ENCODE measurements at regions not wholly inside any gene's neighbourhood (a gene's known extent, or its start where the extent isn't known, plus 50 kb on each side); places are given as distances from the start of the nearest gene placed in this dataset.
A peak's percentile ranks its signal among the peaks of the same experiment; 100 is the strongest.
"Not testable (repeated sequence)": the region's sequence is repeated elsewhere in the genome, so short reads cannot be mapped to it uniquely, and the experiment has no call there.

- no peak for DNase-seq
These were observed 146.4 kb downstream of the ACTR3B start for GRCh38 chr7:152905949-152906348.

DNA sequence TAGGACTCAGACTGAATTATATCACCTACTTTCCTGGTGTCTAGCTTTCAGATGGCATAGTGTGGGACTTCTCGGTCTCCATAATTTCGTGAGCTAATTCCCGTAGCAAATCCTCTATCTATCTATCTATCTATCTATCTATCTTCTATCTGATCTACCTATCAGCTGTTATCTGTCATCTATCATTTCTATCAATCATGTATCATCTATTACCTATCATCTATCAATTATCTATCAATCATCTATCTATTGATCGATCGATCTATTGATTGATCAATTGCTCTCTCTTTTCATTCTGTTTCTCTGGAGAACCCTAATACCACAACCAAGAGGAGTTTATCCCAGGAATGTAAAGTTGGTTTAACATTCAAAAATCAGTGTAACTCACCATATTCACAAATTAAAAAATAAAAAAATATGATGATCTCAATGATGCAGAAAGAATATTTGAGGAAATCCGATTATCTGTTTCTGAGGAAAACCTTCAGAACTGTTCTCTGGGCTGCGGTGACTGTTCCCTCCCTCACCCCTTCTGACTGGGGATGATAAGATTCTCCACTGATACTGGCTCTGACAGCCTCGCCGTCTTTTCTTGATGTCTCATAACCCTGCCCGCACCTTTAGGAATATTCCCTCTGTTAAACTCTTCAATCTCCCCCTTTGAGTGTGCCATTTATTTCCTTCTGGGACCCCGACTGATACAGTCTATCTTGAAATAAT lies 147.7 kb downstream of the ACTR3B start:
- DNase-seq, result no peak

DNA sequence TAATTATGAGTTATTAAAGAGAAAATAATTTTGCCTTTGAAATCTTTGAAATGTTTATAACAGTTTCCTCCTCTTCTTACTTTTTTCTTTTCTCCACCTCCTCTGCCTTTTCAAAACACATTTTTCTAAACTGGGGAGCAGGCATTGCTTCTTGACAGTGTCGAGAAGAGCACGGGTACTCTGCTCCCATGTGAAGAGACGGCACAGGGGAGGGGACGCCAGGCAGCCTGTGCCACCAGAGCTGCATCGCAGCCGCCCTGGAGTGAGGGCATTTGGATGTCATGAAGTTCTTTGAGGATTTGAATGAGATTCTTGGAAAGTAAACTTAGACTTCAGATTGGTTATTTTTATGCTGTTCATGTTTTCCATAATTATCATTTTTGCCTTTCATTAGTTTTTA lies 149.7 kb downstream of the ACTR3B start:
- DNase-seq, result no peak

DNA sequence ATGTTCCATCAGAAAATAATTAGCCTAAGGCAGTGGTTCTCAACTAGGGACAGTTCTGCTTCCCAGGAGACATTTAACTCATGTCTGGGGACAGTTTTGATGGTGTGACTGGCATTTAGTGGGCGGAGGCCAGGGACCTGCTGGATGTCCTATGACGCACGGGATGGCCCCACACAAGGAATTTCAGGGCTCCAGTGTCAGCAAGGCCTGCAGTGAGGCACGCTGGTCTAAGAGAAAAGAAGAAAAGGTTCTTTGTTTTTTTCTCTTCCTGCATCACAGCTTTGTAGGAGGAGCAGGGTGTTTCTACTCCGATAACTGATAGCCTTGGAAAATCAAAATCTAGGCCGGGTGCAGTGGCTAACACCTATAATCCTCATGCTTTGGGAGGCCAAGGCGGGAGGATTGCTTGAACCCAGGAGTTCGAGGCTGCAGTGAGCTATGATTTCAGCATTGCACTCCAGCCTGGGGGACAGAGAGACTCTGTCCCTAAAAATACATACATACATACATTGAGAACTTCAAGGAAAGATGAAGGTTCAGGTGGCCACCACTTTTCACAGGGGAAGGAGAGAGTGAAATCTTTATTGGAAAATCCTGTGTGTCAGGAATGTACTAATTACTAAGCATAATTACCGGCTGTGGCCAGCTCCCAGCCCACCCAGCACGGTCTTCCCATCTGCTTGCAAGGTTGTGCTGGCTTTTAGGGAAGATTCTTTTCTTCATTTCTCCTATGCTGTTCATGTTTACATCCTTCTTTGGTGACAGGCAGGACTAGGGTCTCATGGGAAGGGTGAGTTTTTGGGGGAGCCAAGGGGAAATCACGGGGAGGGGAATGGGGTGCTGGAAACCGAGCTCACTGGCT lies 150.4 kb downstream of the ACTR3B start:
- DNase-seq, result no peak

- no peak for DNase-seq
These were observed 151.1 kb downstream of the ACTR3B start for GRCh38 chr7:152910545-152911225.

DNA sequence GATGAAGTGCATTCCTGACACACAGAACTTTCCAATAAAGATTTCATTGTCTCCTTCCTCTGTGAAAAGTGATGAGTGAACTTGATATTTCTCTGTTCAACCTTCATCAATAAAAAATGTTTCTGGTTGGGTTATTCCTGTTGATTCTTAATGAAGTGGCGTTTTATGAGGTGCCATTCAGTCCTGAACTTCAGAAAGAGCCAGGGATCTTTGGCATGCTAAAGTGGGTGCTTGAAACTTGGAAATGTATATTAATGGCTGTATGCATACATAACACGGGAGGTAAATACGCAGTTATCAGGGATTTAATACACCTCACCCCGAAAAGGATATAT lies 151.6 kb downstream of the ACTR3B start:
- DNase-seq, result no peak

DNA sequence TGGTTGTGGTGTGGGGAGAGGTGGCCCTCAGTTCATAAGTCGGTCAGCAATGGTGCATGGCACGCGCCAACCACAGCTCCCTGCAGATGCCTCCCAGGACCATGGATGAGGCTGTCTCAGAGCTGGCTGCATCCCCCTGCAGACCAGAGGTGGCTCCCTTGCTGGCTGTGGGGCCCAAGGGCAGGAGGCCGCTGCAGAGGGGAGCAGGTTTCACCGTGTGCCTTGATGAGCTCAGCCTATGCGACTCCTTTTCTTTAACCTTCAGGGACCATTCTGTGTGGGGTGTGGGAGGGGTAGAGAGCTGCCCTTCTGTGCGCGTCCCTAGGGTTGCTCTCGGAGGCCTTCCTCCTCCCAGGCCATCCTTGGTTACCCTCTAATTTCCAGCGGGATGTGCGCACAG lies 152.4 kb downstream of the ACTR3B start:
- no peak for DNase-seq

- no peak for DNase-seq
These were observed 153.0 kb downstream of the ACTR3B start for GRCh38 chr7:152912511-152912910.

DNA sequence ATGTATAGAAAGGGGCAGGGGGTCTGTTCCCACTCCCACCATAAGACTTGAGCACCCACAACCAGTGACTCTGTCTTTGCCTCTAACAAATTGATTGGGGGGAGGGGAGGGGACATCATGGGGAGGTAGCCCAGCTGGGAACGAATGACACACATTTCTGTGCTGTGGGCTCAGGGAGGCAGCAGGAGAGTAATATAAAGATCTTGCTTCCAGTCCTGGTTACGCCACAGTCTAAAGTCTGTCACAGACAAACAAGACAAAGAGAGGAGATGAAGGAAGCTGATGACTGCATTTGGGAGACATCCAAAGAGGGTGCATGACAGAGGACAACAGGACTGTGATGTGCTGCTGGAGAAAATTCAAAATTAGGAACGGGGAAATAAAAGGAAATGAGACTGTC lies 153.9 kb downstream of the ACTR3B start:
- DNase-seq, result no peak

GRCh38 chr7:152914014-152914844 lies 154.7 kb downstream of the ACTR3B start:
- no peak for DNase-seq

- not testable (repeated sequence) for DNase-seq
These were observed 155.2 kb downstream of the ACTR3B start for GRCh38 chr7:152914845-152915102.

DNA sequence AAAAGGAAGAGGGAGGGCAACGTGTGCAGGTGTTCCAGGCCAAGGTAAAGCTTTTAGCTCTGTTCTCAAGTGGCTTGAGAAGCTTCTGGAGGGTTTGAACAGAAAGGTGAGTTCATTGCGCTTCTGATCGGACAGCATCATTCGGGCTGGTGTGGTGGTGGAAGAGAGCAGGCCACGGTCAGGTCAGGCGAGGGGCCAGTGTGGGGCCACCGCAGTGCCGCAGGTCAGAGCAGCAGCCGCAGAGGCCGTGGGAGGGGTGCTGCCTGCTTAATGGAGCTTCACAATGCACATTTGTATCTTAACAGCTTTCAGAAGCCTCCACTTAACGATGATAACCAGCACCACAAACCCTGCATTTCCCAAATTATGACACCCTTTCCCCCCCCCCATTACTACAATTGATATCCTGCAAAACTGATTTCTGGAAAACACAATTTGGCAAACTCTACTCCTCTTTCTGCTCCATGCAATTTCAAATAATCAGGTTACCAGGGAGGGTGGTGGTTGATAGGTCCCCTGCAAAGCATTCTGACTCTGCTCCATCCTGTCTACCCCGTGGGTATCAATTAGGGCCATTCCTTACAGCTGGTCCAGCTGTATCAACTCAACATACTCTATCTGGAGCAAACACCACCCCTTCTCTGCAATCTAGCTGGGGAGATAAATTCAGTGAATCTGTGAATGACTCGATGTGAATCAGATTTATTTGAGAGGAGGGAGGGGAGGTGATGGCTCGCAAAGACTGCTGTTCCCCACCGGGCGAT lies 162.9 kb downstream of the ACTR3B start:
- no peak for DNase-seq

DNA sequence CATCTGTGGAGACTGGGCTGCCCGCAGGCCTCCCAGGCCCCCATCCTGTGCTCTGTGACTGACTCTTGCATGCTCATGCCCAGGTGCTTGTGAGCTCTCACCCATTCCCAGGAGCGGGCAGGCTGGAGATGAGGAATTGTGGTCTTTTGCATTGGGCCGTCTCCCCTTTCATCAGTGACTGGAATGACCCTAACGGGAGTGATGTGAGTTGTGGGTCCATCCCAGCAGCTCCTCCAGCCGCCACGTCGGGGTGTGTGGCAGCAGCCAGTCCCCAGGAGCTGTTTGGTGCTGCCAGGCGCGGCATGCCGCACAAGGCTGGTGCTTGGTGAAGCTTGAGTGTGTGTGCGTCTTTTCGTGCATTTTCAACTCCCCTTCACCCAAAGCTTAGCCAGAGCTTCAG lies 164.2 kb downstream of the ACTR3B start:
- DNase-seq, result no peak

- DNase-seq, result no peak
These were observed 164.7 kb downstream of the ACTR3B start for GRCh38 chr7:152924238-152924637.

GRCh38 chr7:152924826-152925411 lies 165.4 kb downstream of the ACTR3B start:
- DNase-seq, result no peak

DNA sequence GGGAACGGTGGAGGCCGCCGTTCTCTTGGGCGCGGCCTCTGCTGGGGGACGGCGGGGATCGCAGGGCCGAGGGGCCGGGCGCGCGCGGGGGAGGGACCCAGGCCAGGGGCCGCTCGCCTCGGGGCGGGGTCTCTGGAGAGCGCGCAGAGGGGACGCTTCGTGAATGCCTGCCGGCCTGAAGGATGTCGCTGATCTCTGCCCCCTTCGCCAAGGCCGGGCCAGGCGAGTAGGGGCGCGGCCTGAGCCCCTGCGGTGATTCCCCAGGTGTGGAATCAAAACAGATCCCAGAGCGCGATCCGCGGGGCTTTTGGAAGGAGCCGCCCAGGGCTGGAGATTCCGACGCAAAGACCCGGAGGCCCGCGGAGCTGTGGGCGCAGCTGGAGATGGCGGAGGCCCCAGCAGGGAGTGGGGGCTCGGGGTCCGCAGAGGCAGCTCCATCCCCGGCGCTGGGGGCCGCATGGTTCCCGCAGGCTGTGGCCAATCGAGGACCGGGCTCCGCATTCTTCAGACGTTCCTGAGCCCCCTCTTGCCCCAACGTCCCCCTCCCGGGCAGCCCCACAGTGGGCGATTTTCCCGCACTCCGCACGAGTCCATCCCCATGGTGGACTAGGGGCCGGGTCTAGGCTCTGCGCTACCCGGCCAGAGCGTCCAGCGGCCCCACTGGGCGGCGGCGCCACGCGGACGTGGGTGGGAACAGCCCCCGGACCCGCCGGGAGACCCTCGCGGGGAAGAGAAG lies 166.0 kb downstream of the ACTR3B start:
- DNase-seq, result peak; percentile 48

DNA sequence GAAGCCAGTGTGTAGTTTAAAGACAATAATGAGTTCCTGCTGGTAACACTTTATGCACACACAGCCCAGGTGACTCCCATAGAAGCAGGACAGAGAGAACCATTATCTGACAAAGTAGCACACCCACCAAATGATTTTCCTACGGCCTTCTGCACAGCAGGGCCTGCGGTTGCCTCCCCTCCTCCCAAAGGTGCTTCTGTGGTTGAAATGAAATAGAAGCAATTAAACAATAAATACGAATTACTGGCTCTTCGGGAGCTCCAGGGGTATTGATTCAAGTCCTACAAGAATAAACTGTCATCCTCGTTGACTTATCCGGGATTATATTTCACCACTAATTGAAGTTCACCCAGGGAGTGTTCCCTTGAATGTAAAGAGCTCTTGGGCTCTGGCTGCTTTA lies 172.1 kb downstream of the ACTR3B start:
- DNase-seq, result no peak

DNA sequence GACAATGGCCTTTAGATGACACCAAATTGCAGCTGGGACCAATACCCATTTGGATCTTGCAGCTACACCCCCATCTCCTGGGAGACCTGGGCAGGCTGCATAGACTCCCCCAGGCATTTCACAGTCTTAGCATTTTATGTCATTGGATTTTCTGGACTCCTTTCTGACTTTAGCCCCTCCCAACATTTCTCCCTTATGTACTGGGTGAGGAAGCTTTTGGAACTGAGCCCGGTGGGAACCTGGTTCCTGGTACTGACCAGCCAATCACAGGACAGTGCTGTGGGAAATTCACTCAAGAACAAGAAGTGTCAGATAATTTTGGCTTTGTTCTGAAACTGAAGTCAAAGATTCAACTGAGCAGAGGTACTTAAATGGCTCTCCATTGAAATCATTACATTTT lies 177.7 kb downstream of the ACTR3B start:
- no peak for DNase-seq

DNA sequence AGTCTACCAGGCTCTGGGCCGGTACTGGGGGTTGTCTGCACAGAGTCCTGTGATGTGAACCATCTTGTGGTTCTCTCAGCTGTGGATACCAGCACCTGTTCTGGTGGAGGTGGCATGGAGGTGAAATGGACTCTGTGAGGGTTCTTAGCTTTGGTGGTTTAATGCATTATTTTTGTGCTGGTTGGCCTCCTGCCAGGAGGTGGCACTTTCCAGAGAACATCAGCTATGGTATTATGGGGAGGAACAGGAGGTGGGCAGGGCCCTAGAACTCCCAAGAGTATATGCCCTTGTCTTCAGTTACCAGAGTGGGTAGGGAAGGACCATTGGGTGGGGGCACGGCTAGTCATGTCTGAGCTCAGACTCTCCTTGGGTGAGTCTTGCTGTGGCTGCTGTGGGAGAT lies 187.1 kb downstream of the ACTR3B start:
- not testable (repeated sequence) for DNase-seq

- no peak for DNase-seq
These were observed 188.1 kb downstream of the ACTR3B start for GRCh38 chr7:152947686-152948085.

- no peak for DNase-seq
These were observed 189.7 kb downstream of the ACTR3B start for GRCh38 chr7:152949253-152949652.

All from right forelimb (tissue), 1 donor.